HepG2 (cell line): ENCODE measurements at regions not wholly inside any gene's neighbourhood (a gene's known extent, or its start where the extent isn't known, plus 50 kb on each side); places are given as distances from the start of the nearest gene placed in this dataset.

ENCODE experiments used
- FOXA3 ChIP-seq: IDR thresholded peaks from 2 replicates; pipeline ENCODE4 v1.6.1; 2016; ENCODE audit warnings: missing genetic modification reagents, missing compliant biosample characterization
- GATA4 ChIP-seq: sonication (generic); IDR thresholded peaks from 2 replicates; pipeline ENCODE4 v1.6.1; 2016; ENCODE audit warnings: antibody characterized with exemption, low read depth, borderline replicate concordance
- HNRNPK ChIP-seq: fragments of 200-400 bp; formaldehyde crosslinking; IDR thresholded peaks from 2 replicates; pipeline ENCODE4 v1.6.1; 2018; ENCODE audit warnings: low read length, low read depth, moderate library complexity, mild to moderate bottlenecking; ENCODE audit not compliant: poor library complexity, severe bottlenecking
- NCOA2 ChIP-seq: sonication (generic); formaldehyde crosslinking; IDR thresholded peaks from 2 replicates; pipeline ENCODE4 v1.8.0; 2022; ENCODE audit warnings: inconsistent platforms
- RXRB ChIP-seq: IDR thresholded peaks from 2 replicates; pipeline ENCODE4 v1.6.1; 2016; ENCODE audit warnings: borderline replicate concordance, missing genetic modification reagents, missing compliant biosample characterization
- SP4 ChIP-seq: sonication (generic); formaldehyde crosslinking; IDR thresholded peaks from 2 replicates; pipeline ENCODE4 v1.8.1; 2023; ENCODE audit warnings: mild to moderate bottlenecking, missing genetic modification reagents
- ZNF432 ChIP-seq: sonication (generic); formaldehyde crosslinking; IDR thresholded peaks from 2 replicates; pipeline ENCODE4 v1.5.0; 2020; ENCODE audit warnings: missing genetic modification reagents, mild to moderate bottlenecking, borderline replicate concordance
- TF ChIP-seq, protein P1 (sequence below): sonication (generic); formaldehyde crosslinking; IDR thresholded peaks from 2 replicates; pipeline ENCODE4 v1.5.0; 2020; ENCODE audit warnings: missing genetic modification reagents
- TF ChIP-seq, protein P2 (sequence below): IDR thresholded peaks from 2 replicates; pipeline ENCODE4 v1.6.1; 2016; ENCODE audit warnings: missing genetic modification reagents, missing compliant biosample characterization
- TF ChIP-seq, protein P3 (sequence below): IDR thresholded peaks from 2 replicates; pipeline ENCODE4 v1.6.1; 2018; ENCODE audit warnings: missing genetic modification reagents
- TF ChIP-seq, protein P4 (sequence below): sonication (generic); formaldehyde crosslinking; IDR thresholded peaks from 2 replicates; pipeline ENCODE4 v1.4.0; 2020; ENCODE audit warnings: missing genetic modification reagents
- TF ChIP-seq, protein P5 (sequence below): IDR thresholded peaks from 2 replicates; pipeline ENCODE4 v1.6.1; 2012; ENCODE audit warnings: low read length, improper control_type of control experiment
- TF ChIP-seq, protein P6 (sequence below): sonication (generic); formaldehyde crosslinking; IDR thresholded peaks from 2 replicates; pipeline ENCODE4 v1.4.0; 2020; ENCODE audit warnings: missing genetic modification reagents
- TF ChIP-seq, protein P7 (sequence below): fragments of 450-650 bp; IDR thresholded peaks from 2 replicates; pipeline ENCODE4 v1.6.1; 2016
- TF ChIP-seq, protein P8 (sequence below): sonication (generic); formaldehyde crosslinking; IDR thresholded peaks from 2 replicates; pipeline ENCODE4 v1.4.0; 2020; ENCODE audit warnings: mild to moderate bottlenecking, low read depth, missing genetic modification reagents

DNA sequence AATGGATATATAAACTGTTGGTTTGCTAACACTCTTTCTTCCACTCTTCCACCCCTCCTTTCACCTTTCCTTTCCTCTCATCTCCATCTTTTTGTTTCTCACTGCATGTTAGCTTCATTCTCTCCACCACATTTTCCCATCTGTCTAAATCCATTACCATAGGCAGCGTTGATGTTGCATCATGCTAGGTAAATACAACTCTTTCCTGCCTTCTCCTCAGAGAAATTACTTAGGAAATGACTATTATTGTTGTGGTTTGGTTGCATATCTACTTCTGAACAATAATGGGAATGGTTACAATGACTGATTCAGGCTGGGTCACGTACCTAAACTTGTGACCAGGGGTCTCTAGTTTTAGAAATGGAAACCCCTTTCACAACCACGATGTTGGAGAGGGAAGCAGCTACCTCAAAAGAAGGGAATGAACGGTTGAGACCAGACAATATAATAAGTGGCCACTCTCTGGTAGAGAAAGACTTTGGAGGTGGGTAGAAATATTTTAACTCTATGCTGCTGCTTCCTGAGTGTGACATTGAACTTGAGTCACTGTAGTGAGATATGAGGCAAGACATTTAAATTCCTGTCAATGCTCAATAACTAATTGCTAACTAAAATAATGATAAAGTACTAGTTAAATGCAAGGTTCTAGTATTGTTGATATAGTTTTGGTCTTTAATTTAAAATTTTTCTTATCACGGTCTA is 314.1 kb upstream of the TGFBR2 start (continued):
- TF ChIP-seq, protein P1, sequence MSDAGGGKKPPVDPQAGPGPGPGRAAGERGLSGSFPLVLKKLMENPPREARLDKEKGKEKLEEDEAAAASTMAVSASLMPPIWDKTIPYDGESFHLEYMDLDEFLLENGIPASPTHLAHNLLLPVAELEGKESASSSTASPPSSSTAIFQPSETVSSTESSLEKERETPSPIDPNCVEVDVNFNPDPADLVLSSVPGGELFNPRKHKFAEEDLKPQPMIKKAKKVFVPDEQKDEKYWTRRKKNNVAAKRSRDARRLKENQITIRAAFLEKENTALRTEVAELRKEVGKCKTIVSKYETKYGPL (CRISPR knock-in tag) = no peak
- TF ChIP-seq HNRNPK (no peak), GATA4 (no peak), SP4 (no peak), FOXA3 (peak; percentile 90), NCOA2 (CRISPR knock-in tag) (peak; percentile 71), ZNF432 (CRISPR knock-in tag) (no peak), RXRB (CRISPR knock-in tag) (peak; percentile 58)
- TF ChIP-seq, protein P2, sequence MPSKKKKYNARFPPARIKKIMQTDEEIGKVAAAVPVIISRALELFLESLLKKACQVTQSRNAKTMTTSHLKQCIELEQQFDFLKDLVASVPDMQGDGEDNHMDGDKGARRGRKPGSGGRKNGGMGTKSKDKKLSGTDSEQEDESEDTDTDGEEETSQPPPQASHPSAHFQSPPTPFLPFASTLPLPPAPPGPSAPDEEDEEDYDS (CRISPR knock-in tag) = no peak
- TF ChIP-seq, protein P3, sequence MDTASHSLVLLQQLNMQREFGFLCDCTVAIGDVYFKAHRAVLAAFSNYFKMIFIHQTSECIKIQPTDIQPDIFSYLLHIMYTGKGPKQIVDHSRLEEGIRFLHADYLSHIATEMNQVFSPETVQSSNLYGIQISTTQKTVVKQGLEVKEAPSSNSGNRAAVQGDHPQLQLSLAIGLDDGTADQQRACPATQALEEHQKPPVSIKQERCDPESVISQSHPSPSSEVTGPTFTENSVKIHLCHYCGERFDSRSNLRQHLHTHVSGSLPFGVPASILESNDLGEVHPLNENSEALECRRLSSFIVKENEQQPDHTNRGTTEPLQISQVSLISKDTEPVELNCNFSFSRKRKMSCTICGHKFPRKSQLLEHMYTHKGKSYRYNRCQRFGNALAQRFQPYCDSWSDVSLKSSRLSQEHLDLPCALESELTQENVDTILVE (CRISPR knock-in tag) = peak; percentile 65; the same call in 1 of the 2 replicates
- TF ChIP-seq, protein P4, sequence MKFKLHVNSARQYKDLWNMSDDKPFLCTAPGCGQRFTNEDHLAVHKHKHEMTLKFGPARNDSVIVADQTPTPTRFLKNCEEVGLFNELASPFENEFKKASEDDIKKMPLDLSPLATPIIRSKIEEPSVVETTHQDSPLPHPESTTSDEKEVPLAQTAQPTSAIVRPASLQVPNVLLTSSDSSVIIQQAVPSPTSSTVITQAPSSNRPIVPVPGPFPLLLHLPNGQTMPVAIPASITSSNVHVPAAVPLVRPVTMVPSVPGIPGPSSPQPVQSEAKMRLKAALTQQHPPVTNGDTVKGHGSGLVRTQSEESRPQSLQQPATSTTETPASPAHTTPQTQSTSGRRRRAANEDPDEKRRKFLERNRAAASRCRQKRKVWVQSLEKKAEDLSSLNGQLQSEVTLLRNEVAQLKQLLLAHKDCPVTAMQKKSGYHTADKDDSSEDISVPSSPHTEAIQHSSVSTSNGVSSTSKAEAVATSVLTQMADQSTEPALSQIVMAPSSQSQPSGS (CRISPR knock-in tag) = no peak; the same call in 1 of the 2 replicates
- TF ChIP-seq, protein P5, sequence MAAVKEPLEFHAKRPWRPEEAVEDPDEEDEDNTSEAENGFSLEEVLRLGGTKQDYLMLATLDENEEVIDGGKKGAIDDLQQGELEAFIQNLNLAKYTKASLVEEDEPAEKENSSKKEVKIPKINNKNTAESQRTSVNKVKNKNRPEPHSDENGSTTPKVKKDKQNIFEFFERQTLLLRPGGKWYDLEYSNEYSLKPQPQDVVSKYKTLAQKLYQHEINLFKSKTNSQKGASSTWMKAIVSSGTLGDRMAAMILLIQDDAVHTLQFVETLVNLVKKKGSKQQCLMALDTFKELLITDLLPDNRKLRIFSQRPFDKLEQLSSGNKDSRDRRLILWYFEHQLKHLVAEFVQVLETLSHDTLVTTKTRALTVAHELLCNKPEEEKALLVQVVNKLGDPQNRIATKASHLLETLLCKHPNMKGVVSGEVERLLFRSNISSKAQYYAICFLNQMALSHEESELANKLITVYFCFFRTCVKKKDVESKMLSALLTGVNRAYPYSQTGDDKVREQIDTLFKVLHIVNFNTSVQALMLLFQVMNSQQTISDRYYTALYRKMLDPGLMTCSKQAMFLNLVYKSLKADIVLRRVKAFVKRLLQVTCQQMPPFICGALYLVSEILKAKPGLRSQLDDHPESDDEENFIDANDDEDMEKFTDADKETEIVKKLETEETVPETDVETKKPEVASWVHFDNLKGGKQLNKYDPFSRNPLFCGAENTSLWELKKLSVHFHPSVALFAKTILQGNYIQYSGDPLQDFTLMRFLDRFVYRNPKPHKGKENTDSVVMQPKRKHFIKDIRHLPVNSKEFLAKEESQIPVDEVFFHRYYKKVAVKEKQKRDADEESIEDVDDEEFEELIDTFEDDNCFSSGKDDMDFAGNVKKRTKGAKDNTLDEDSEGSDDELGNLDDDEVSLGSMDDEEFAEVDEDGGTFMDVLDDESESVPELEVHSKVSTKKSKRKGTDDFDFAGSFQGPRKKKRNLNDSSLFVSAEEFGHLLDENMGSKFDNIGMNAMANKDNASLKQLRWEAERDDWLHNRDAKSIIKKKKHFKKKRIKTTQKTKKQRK = no peak
- TF ChIP-seq, protein P6, sequence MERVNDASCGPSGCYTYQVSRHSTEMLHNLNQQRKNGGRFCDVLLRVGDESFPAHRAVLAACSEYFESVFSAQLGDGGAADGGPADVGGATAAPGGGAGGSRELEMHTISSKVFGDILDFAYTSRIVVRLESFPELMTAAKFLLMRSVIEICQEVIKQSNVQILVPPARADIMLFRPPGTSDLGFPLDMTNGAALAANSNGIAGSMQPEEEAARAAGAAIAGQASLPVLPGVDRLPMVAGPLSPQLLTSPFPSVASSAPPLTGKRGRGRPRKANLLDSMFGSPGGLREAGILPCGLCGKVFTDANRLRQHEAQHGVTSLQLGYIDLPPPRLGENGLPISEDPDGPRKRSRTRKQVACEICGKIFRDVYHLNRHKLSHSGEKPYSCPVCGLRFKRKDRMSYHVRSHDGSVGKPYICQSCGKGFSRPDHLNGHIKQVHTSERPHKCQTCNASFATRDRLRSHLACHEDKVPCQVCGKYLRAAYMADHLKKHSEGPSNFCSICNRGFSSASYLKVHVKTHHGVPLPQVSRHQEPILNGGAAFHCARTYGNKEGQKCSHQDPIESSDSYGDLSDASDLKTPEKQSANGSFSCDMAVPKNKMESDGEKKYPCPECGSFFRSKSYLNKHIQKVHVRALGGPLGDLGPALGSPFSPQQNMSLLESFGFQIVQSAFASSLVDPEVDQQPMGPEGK = no peak
- TF ChIP-seq, protein P7, sequence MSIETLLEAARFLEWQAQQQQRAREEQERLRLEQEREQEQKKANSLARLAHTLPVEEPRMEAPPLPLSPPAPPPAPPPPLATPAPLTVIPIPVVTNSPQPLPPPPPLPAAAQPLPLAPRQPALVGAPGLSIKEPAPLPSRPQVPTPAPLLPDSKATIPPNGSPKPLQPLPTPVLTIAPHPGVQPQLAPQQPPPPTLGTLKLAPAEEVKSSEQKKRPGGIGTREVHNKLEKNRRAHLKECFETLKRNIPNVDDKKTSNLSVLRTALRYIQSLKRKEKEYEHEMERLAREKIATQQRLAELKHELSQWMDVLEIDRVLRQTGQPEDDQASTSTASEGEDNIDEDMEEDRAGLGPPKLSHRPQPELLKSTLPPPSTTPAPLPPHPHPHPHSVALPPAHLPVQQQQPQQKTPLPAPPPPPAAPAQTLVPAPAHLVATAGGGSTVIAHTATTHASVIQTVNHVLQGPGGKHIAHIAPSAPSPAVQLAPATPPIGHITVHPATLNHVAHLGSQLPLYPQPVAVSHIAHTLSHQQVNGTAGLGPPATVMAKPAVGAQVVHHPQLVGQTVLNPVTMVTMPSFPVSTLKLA = no peak
- TF ChIP-seq, protein P8, sequence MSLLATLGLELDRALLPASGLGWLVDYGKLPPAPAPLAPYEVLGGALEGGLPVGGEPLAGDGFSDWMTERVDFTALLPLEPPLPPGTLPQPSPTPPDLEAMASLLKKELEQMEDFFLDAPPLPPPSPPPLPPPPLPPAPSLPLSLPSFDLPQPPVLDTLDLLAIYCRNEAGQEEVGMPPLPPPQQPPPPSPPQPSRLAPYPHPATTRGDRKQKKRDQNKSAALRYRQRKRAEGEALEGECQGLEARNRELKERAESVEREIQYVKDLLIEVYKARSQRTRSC (CRISPR knock-in tag) = no peak
